ENCODE measurements at regions not wholly inside any gene's neighbourhood (a gene's known extent, or its start where the extent isn't known, plus 50 kb on each side); places are given as distances from the start of the nearest gene placed in this dataset.

GRCh38 chr12:24127919-24128721, 178.7 kb upstream of the SOX5 start:
- TF ChIP-seq, protein P1, sequence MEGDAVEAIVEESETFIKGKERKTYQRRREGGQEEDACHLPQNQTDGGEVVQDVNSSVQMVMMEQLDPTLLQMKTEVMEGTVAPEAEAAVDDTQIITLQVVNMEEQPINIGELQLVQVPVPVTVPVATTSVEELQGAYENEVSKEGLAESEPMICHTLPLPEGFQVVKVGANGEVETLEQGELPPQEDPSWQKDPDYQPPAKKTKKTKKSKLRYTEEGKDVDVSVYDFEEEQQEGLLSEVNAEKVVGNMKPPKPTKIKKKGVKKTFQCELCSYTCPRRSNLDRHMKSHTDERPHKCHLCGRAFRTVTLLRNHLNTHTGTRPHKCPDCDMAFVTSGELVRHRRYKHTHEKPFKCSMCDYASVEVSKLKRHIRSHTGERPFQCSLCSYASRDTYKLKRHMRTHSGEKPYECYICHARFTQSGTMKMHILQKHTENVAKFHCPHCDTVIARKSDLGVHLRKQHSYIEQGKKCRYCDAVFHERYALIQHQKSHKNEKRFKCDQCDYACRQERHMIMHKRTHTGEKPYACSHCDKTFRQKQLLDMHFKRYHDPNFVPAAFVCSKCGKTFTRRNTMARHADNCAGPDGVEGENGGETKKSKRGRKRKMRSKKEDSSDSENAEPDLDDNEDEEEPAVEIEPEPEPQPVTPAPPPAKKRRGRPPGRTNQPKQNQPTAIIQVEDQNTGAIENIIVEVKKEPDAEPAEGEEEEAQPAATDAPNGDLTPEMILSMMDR (IDR thresholded peaks at IDR 0.05; ENCODE audit: insufficient read depth, low read depth, low read length), result no peak
- no peak overlapping the region for H3K4me3 ChIP-seq (ENCODE audit: low read depth, low read length)
- no peak for DNase-seq (ENCODE audit: low read depth)

DNA sequence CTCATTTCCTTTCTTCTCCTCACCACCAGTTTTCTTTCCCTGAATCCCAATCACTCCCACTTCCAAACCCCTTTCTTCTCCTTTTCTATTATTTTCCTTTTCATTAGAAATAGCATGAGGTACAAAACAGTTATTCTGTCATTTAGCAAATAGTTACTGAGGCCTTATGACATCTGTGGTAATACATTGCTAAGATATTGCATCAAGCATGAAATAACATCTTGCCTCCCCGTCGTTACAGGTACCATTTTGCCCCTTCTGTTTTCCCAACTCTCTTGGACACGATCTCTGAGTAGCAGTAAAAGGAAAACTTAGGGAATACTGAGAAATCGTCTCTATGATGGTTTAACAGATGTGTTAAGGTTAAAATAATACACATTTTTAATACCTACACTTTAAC, 175.8 kb upstream of the SOX5 start:
- H3K4me3 ChIP-seq (ENCODE audit: low read depth, low read length), result no peak overlapping the region
- TF ChIP-seq, protein P1 (IDR thresholded peaks at IDR 0.05; ENCODE audit: insufficient read depth, low read depth, low read length), result no peak

DNA sequence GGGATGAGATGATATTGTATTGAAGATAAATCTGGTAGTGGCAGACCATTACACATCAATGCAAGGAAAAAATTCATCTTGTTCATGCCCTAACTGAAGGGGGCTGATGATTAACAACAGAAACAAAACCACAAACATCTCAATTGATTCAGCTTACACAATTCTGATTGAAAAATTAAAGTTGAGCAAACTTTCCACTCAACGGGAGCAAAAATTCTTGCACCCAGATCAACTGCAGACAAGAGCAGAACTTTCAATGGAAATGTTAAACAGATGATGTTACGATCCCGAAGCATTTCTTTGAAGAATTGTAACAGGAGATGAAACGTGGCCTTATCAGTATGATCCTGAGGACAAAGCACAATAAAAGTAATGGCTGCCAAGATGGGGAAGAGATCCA, 172.4 kb upstream of the SOX5 start:
- peak; percentile 30 for DNase-seq (ENCODE audit: low read depth)
- TF ChIP-seq, protein P1 (IDR thresholded peaks at IDR 0.05; ENCODE audit: insufficient read depth, low read depth, low read length), result no peak
- H3K4me3 ChIP-seq (ENCODE audit: low read depth, low read length), result no peak overlapping the region

More for the DNA sequence above, 175.8 kb upstream of the SOX5 start:
- DNase-seq (ENCODE audit: low read depth), result no peak

GRCh38 chr12:24118668-24119067, 169.2 kb upstream of the SOX5 start:
- no peak overlapping the region for H3K4me3 ChIP-seq (ENCODE audit: low read depth, low read length)
- TF ChIP-seq, protein P1 (IDR thresholded peaks at IDR 0.05; ENCODE audit: insufficient read depth, low read depth, low read length), result no peak
- peak; percentile 47 for DNase-seq (ENCODE audit: low read depth)

DNA sequence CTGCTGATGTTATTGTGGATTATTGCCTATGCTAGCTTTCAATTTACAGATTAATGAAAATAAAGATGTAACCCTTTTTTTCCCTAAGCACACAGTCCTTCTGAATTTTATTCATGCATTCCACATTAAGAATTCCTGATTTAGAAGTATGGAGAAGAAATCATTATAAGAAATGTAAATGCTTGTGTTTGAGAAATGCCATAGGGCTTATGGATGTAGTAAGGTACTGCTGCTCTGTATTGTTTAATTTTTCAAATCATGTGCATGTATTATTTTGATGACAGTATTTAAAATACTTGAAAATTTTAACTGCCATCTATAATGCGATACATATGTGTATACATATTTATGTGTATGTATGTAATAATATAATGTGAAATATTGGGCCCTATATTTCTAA, 167.1 kb upstream of the SOX5 start:
- DNase-seq (ENCODE audit: low read depth), result no peak
- TF ChIP-seq, protein P1 (IDR thresholded peaks at IDR 0.05; ENCODE audit: insufficient read depth, low read depth, low read length), result no peak
- no peak overlapping the region for H3K4me3 ChIP-seq (ENCODE audit: low read depth, low read length)

DNA sequence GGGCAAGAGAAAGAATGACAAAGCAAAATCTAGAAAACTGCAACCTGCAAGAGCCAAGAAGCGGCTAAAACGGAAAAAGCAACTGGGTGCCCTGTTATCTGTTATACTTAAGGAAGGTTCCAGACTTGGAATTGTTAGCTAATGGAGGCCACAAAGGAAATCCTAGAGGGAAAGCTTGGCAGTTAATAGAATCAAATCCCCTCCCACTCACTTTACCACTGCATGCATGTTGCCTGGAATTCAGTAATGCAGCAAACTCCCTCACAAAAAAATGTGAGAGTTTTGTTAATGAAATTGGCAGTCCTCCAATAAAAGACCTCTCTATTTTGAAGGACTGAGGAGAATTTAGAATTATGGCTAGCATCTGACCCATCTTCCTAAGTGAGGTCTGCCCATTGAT, 164.2 kb upstream of the SOX5 start:
- H3K4me3 ChIP-seq (ENCODE audit: low read depth, low read length), result no peak overlapping the region
- TF ChIP-seq, protein P1 (IDR thresholded peaks at IDR 0.05; ENCODE audit: insufficient read depth, low read depth, low read length), result no peak
- no peak for DNase-seq (ENCODE audit: low read depth)

DNA sequence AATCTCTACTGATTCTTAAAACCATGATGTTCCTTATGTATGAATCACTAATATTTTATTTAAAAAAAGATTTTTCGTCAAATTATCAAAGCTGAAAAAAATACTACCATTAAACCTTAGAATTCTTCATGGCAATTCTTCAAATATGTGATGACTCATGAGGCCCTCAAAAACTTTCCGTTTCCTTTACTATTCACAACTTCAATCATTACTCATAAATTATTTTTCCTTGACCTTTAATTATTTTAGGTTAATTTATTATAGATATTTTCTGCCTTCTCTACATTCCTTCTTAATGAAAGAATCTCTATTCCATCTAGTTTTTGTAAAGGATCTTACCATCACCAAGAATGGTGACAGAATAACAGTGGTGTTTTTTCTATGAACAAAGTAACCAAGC, 162.1 kb upstream of the SOX5 start:
- peak; percentile 17 for DNase-seq (ENCODE audit: low read depth)
- H3K4me3 ChIP-seq (ENCODE audit: low read depth, low read length), result no peak overlapping the region
- TF ChIP-seq, protein P1 (IDR thresholded peaks at IDR 0.05; ENCODE audit: insufficient read depth, low read depth, low read length), result no peak

All from fibroblast of villous mesenchyme (primary cell).